Effector memory CD8-positive, alpha-beta T cell (primary cell): ENCODE measurements at regions not wholly inside any gene's neighbourhood (a gene's known extent, or its start where the extent isn't known, plus 50 kb on each side); places are given as distances from the start of the nearest gene placed in this dataset.
"Not testable (repeated sequence)": the region's sequence is repeated elsewhere in the genome, so short reads cannot be mapped to it uniquely, and the experiment has no call there.

Source experiments
- ATAC-seq: fragments of 150-1000 bp; cut with Tn5 transposase; replicated peaks from 2 replicates; pipeline ENCODE4 v1.10.0; 2021; ENCODE audit warnings: mild to moderate bottlenecking, moderate library complexity
- DNase-seq, 3 experiments: peaks; one replicate each; pipeline ENCODE4 v3.0.0; 2021
- H3K27ac Mint-ChIP-seq, 2 donors: one replicate each; pipeline ENCODE4 v1.8.0; 2022; ENCODE audit warnings: mild to moderate bottlenecking in 2 of 2, mixed read lengths in 2 of 2, moderate library complexity in 2 of 2
- H3K27me3 Mint-ChIP-seq, 2 donors: one replicate each; pipeline ENCODE4 v1.8.0; 2022; ENCODE audit warnings: mixed read lengths in 2 of 2
- H3K36me3 Mint-ChIP-seq: one replicate; pipeline ENCODE4 v1.8.0; 2022; ENCODE audit warnings: mild to moderate bottlenecking, moderate library complexity, mixed read lengths; ENCODE audit not compliant: insufficient read depth
- H3K4me1 Mint-ChIP-seq, 2 donors: one replicate each; pipeline ENCODE4 v1.8.0; 2022; ENCODE audit warnings: low read depth in 2 of 2, mixed read lengths in 2 of 2
- H3K4me3 Mint-ChIP-seq, 2 donors: one replicate each; pipeline ENCODE4 v1.8.0; 2022; ENCODE audit warnings: mild to moderate bottlenecking in 2 of 2, mixed read lengths in 2 of 2, moderate library complexity in 2 of 2
- H3K9me3 Mint-ChIP-seq, 2 donors: one replicate each; pipeline ENCODE4 v1.8.0; 2022; ENCODE audit warnings: mixed read lengths in 2 of 2

GRCh38 chr13:40039061-40039460 lies 383.6 kb downstream of the COG6 start:
- H3K27ac Mint-ChIP-seq = no peak overlapping the region
- no peak overlapping the region for H3K4me3 Mint-ChIP-seq
- DNase-seq (no peak), ATAC-seq (no peak)
- H3K36me3 Mint-ChIP-seq = no peaks in the 10 kb centered on the region
- peaks cover 60 to 70% of the 10 kb centered on the region in 2 donors for H3K27me3 Mint-ChIP-seq
- no peaks in the 10 kb centered on the region for H3K4me1 Mint-ChIP-seq
- H3K9me3 Mint-ChIP-seq = peaks cover 0 to 2% of the 10 kb centered on the region in 2 donors

GRCh38 chr13:40042991-40043390 lies 387.5 kb downstream of the COG6 start:
- H3K36me3 Mint-ChIP-seq = no peaks in the 10 kb centered on the region

GRCh38 chr13:40043764-40044163 lies 388.3 kb downstream of the COG6 start:
- peaks cover 0 to 2% of the 10 kb centered on the region in 2 donors for H3K9me3 Mint-ChIP-seq
- H3K4me1 Mint-ChIP-seq = no peaks in the 10 kb centered on the region
- ATAC-seq = no peak
- H3K27me3 Mint-ChIP-seq = peaks cover 65 to 71% of the 10 kb centered on the region in 2 donors
- DNase-seq = no peak
- no peaks in the 10 kb centered on the region for H3K36me3 Mint-ChIP-seq
- H3K27ac Mint-ChIP-seq = no peak overlapping the region
- H3K4me3 Mint-ChIP-seq = no peak overlapping the region

More at GRCh38 chr13:40042991-40043390, 387.5 kb downstream of the COG6 start:
- DNase-seq (no peak), ATAC-seq (no peak)
- H3K4me1 Mint-ChIP-seq = no peaks in the 10 kb centered on the region
- H3K27ac Mint-ChIP-seq = no peak overlapping the region
- peaks cover 66 to 72% of the 10 kb centered on the region in 2 donors for H3K27me3 Mint-ChIP-seq
- peaks cover 0 to 2% of the 10 kb centered on the region in 2 donors for H3K9me3 Mint-ChIP-seq
- H3K4me3 Mint-ChIP-seq = no peak overlapping the region

GRCh38 chr13:40047322-40047771 lies 391.9 kb downstream of the COG6 start:
- no peak for ATAC-seq
- H3K4me3 Mint-ChIP-seq = no peak overlapping the region
- no peaks in the 10 kb centered on the region for H3K36me3 Mint-ChIP-seq
- no peak for DNase-seq
- no peaks in the 10 kb centered on the region for H3K4me1 Mint-ChIP-seq
- no peak overlapping the region for H3K27ac Mint-ChIP-seq
- H3K27me3 Mint-ChIP-seq = peaks cover 45 to 58% of the 10 kb centered on the region in 2 donors
- H3K9me3 Mint-ChIP-seq = no peaks in the 10 kb centered on the region

- no peak overlapping the region for H3K4me3 Mint-ChIP-seq
- ATAC-seq = no peak
- H3K36me3 Mint-ChIP-seq = no peaks in the 10 kb centered on the region
These were observed 393.1 kb downstream of the COG6 start for GRCh38 chr13:40048551-40048950.

GRCh38 chr13:40052954-40053353 lies 397.5 kb downstream of the COG6 start:
- H3K27ac Mint-ChIP-seq = no peak overlapping the region

More at GRCh38 chr13:40048551-40048950, 393.1 kb downstream of the COG6 start:
- no peak overlapping the region for H3K27ac Mint-ChIP-seq
- DNase-seq = no peak
- H3K27me3 Mint-ChIP-seq = peaks cover 37 to 55% of the 10 kb centered on the region in 2 donors
- no peaks in the 10 kb centered on the region for H3K4me1 Mint-ChIP-seq
- no peaks in the 10 kb centered on the region for H3K9me3 Mint-ChIP-seq

GRCh38 chr13:40053401-40053800 lies 397.9 kb downstream of the COG6 start:
- H3K4me1 Mint-ChIP-seq = no peaks in the 10 kb centered on the region
- H3K27ac Mint-ChIP-seq = no peak overlapping the region
- H3K27me3 Mint-ChIP-seq = peaks cover 11 to 29% of the 10 kb centered on the region in 2 donors
- DNase-seq = no peak
- H3K36me3 Mint-ChIP-seq = no peaks in the 10 kb centered on the region
- H3K4me3 Mint-ChIP-seq = no peak overlapping the region
- no peak for ATAC-seq
- H3K9me3 Mint-ChIP-seq = peaks cover 0 to 1% of the 10 kb centered on the region in 2 donors

More at GRCh38 chr13:40052954-40053353, 397.5 kb downstream of the COG6 start:
- Mint-ChIP-seq H3K9me3 (peaks cover 0 to 1% of the 10 kb centered on the region in 2 donors), H3K36me3 (no peaks in the 10 kb centered on the region), H3K4me3 (no peak overlapping the region), H3K27me3 (peaks cover 15 to 34% of the 10 kb centered on the region in 2 donors), H3K4me1 (no peaks in the 10 kb centered on the region)
- no peak for ATAC-seq
- no peak for DNase-seq

GRCh38 chr13:40054422-40054821 lies 399.0 kb downstream of the COG6 start:
- not testable (repeated sequence) for ATAC-seq, H3K9me3 Mint-ChIP-seq, DNase-seq, H3K4me1 Mint-ChIP-seq, H3K27ac Mint-ChIP-seq, H3K4me3 Mint-ChIP-seq, H3K36me3 Mint-ChIP-seq
- peaks cover 7 to 27% of the 10 kb centered on the region in 2 donors for H3K27me3 Mint-ChIP-seq

GRCh38 chr13:40056898-40057619 lies 401.6 kb downstream of the COG6 start:
- peaks cover 7 to 11% of the 10 kb centered on the region in 2 donors for H3K27me3 Mint-ChIP-seq
- no peak overlapping the region for H3K27ac Mint-ChIP-seq
- no peak overlapping the region for H3K4me3 Mint-ChIP-seq
- DNase-seq (no peak), ATAC-seq (no peak)
- H3K4me1 Mint-ChIP-seq = peaks cover 0 to 3% of the 10 kb centered on the region in 2 donors
- no peaks in the 10 kb centered on the region for H3K36me3 Mint-ChIP-seq
- peaks cover 0 to 1% of the 10 kb centered on the region in 2 donors for H3K9me3 Mint-ChIP-seq

GRCh38 chr13:40058757-40059236 lies 403.3 kb downstream of the COG6 start:
- peaks cover 2 to 3% of the 10 kb centered on the region in 2 donors for H3K27me3 Mint-ChIP-seq
- ATAC-seq (no peak), DNase-seq (no peak)
- peaks cover 0 to 1% of the 10 kb centered on the region in 2 donors for H3K9me3 Mint-ChIP-seq
- no peak overlapping the region for H3K4me3 Mint-ChIP-seq
- peaks cover 0 to 3% of the 10 kb centered on the region in 2 donors for H3K4me1 Mint-ChIP-seq
- H3K27ac Mint-ChIP-seq = no peak overlapping the region
- no peaks in the 10 kb centered on the region for H3K36me3 Mint-ChIP-seq

GRCh38 chr13:40059540-40060232 lies 404.2 kb downstream of the COG6 start:
- Mint-ChIP-seq H3K4me1 (peaks cover 0 to 3% of the 10 kb centered on the region in 2 donors), H3K4me3 (no peak overlapping the region), H3K9me3 (peaks cover 0 to 1% of the 10 kb centered on the region in 2 donors), H3K36me3 (no peaks in the 10 kb centered on the region), H3K27me3 (no peaks in the 10 kb centered on the region), H3K27ac (no peak overlapping the region)
- ATAC-seq (no peak), DNase-seq (no peak)

GRCh38 chr13:40060296-40061007 lies 405.0 kb downstream of the COG6 start:
- H3K4me1 Mint-ChIP-seq = peaks cover 0 to 3% of the 10 kb centered on the region in 2 donors
- no peak for DNase-seq
- H3K27ac Mint-ChIP-seq = no peak overlapping the region
- H3K4me3 Mint-ChIP-seq = no peak overlapping the region
- no peak for ATAC-seq
- H3K27me3 Mint-ChIP-seq = no peaks in the 10 kb centered on the region
- H3K36me3 Mint-ChIP-seq = no peaks in the 10 kb centered on the region
- H3K9me3 Mint-ChIP-seq = peaks cover 0 to 1% of the 10 kb centered on the region in 2 donors
